ENCODE measurements at regions not wholly inside any gene's neighbourhood (a gene's known extent, or its start where the extent isn't known, plus 50 kb on each side); places are given as distances from the start of the nearest gene placed in this dataset.

DNA sequence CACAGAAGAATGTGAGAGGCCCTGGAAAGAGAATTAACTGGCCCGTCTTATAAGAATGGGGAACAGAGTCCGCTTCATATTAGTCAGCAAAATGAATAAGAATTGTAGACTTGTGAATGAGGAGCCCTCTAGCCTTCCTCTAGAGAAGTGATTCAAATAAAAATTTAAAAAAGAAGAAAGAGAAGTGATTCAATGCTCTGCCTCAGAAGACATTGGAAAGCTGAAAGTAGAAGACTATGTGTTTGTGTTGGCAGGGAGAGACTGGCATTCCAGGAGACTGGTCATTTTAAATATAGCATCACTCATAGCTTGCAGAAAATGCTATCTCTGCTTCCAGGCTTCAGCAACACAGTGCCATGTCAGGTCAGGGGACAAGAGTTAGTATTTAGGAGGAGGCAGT, 190.6 kb upstream of the HS3ST3A1 start:
- H3K9me3 Mint-ChIP-seq (ENCODE audit: unreplicated experiment), result no peaks in the 10 kb centered on the region
- H3K79me2 ChIP-seq (ENCODE audit: insufficient read depth, low read length), result no peaks in the 10 kb centered on the region
- H3K4me2 ChIP-seq (ENCODE audit: low read length), result peak overlapping the region; percentile 17
- H3K4me3 ChIP-seq (ENCODE audit: insufficient read depth, low read depth, low read length), result no peak overlapping the region
- H3K9ac ChIP-seq (ENCODE audit: low read length), result no peak overlapping the region
- no peak overlapping the region for H2AFZ ChIP-seq (ENCODE audit: low read depth, low read length)
- FAIRE-seq (no peak), DNase-seq (ENCODE audit: low read depth) (peak; percentile 58)
- no peak overlapping the region for H3K27ac Mint-ChIP-seq (ENCODE audit: unreplicated experiment)
- TF ChIP-seq, protein P1, sequence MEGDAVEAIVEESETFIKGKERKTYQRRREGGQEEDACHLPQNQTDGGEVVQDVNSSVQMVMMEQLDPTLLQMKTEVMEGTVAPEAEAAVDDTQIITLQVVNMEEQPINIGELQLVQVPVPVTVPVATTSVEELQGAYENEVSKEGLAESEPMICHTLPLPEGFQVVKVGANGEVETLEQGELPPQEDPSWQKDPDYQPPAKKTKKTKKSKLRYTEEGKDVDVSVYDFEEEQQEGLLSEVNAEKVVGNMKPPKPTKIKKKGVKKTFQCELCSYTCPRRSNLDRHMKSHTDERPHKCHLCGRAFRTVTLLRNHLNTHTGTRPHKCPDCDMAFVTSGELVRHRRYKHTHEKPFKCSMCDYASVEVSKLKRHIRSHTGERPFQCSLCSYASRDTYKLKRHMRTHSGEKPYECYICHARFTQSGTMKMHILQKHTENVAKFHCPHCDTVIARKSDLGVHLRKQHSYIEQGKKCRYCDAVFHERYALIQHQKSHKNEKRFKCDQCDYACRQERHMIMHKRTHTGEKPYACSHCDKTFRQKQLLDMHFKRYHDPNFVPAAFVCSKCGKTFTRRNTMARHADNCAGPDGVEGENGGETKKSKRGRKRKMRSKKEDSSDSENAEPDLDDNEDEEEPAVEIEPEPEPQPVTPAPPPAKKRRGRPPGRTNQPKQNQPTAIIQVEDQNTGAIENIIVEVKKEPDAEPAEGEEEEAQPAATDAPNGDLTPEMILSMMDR (IDR thresholded peaks at IDR 0.05; ENCODE audit: insufficient read depth, low read depth, low read length), result no peak
- TF ChIP-seq EZH2 (IDR thresholded peaks at IDR 0.05; ENCODE audit: insufficient read depth, low read length), result no peak
- no peak overlapping the region for H3K27ac ChIP-seq (ENCODE audit: low read depth, low read length)
- H3K4me1 Mint-ChIP-seq (ENCODE audit: low read depth, unreplicated experiment), result no peaks in the 10 kb centered on the region
- no peaks in the 10 kb centered on the region for H3K27me3 Mint-ChIP-seq (ENCODE audit: low read depth, unreplicated experiment)
- no peaks in the 10 kb centered on the region for H3K36me3 Mint-ChIP-seq (ENCODE audit: low read depth, unreplicated experiment)
- no peaks in the 10 kb centered on the region for H3K27me3 ChIP-seq (ENCODE audit: insufficient read depth, low read length)
- no peak overlapping the region for H3K4me3 Mint-ChIP-seq (ENCODE audit: unreplicated experiment)
- no peaks in the 10 kb centered on the region for H4K20me1 ChIP-seq (ENCODE audit: insufficient read depth, low read length)
- H3K4me1 ChIP-seq (ENCODE audit: insufficient read depth, low read length), result no peaks in the 10 kb centered on the region
- H3K9me3 ChIP-seq (ENCODE audit: insufficient read depth, low read depth, low read length), result no peaks in the 10 kb centered on the region
- H3K36me3 ChIP-seq (ENCODE audit: insufficient read depth, low read length), result no peaks in the 10 kb centered on the region

DNA sequence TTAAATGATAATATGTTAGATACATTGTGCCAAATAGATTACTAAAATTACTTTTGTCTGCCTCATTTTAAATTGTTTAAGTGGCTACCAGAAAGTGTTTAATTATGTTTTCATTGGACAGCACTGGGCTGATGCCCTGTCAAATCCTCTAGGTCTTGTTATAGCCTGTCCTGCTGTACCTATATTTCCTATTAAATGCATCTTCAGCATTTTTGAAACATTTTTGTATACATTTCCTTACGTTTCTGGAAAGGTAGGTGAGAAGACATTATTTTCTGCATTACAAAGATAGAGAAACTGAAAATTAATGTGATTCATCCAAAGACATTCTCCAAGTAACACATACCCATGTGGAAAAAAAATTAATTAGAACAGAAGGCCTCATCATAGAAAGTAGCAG, 192.2 kb upstream of the HS3ST3A1 start:
- H3K4me1 ChIP-seq (ENCODE audit: insufficient read depth, low read length), result no peaks in the 10 kb centered on the region

DNA sequence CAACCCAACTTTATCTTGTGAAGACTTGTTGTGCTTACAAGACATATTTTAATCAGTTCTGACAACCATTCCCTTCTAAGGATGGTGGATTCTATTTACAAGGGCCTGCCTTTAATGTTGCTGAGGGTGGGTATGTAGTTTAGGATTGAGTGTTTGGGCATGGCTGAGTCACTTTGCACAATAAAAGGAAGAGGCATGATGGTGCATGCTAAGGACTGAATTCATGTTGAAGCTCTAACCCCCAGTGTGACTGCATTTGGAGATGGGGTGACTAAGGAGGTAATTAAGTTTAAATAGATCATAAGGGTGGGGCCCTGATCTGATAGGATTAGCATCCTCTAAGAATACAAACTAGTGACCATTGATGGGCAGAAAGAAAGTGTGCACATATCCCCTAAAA, 196.1 kb upstream of the HS3ST3A1 start:
- Histone ChIP-seq H3K27me3 (ENCODE audit: insufficient read depth, low read length) (no peaks in the 10 kb centered on the region), H3K4me3 (ENCODE audit: insufficient read depth, low read depth, low read length) (no peak overlapping the region), H3K79me2 (ENCODE audit: insufficient read depth, low read length) (no peaks in the 10 kb centered on the region), H2AFZ (ENCODE audit: low read depth, low read length) (no peak overlapping the region), H3K9ac (ENCODE audit: low read length) (no peak overlapping the region), H3K36me3 (ENCODE audit: insufficient read depth, low read length) (no peaks in the 10 kb centered on the region), H3K4me2 (ENCODE audit: low read length) (no peak overlapping the region), H3K4me1 (ENCODE audit: insufficient read depth, low read length) (no peaks in the 10 kb centered on the region), H4K20me1 (ENCODE audit: insufficient read depth, low read length) (no peaks in the 10 kb centered on the region), H3K27ac (ENCODE audit: low read depth, low read length) (no peak overlapping the region), H3K9me3 (ENCODE audit: insufficient read depth, low read depth, low read length) (no peaks in the 10 kb centered on the region)
- FAIRE-seq (no peak), DNase-seq (ENCODE audit: low read depth) (no peak)
- TF ChIP-seq EZH2 (IDR thresholded peaks at IDR 0.05; ENCODE audit: insufficient read depth, low read length), result no peak
- TF ChIP-seq, protein P1 (IDR thresholded peaks at IDR 0.05; ENCODE audit: insufficient read depth, low read depth, low read length), result no peak
- no peak overlapping the region for H3K27ac Mint-ChIP-seq (ENCODE audit: unreplicated experiment)
- H3K27me3 Mint-ChIP-seq (ENCODE audit: low read depth, unreplicated experiment), result no peaks in the 10 kb centered on the region
- no peaks in the 10 kb centered on the region for H3K36me3 Mint-ChIP-seq (ENCODE audit: low read depth, unreplicated experiment)
- no peaks in the 10 kb centered on the region for H3K4me1 Mint-ChIP-seq (ENCODE audit: low read depth, unreplicated experiment)
- no peak overlapping the region for H3K4me3 Mint-ChIP-seq (ENCODE audit: unreplicated experiment)
- H3K9me3 Mint-ChIP-seq (ENCODE audit: unreplicated experiment), result no peaks in the 10 kb centered on the region

More for the DNA sequence above, 192.2 kb upstream of the HS3ST3A1 start:
- Histone ChIP-seq H3K27ac (ENCODE audit: low read depth, low read length) (no peak overlapping the region), H3K36me3 (ENCODE audit: insufficient read depth, low read length) (no peaks in the 10 kb centered on the region), H4K20me1 (ENCODE audit: insufficient read depth, low read length) (no peaks in the 10 kb centered on the region), H3K9ac (ENCODE audit: low read length) (no peak overlapping the region), H3K9me3 (ENCODE audit: insufficient read depth, low read depth, low read length) (no peaks in the 10 kb centered on the region), H2AFZ (ENCODE audit: low read depth, low read length) (no peak overlapping the region), H3K27me3 (ENCODE audit: insufficient read depth, low read length) (no peaks in the 10 kb centered on the region), H3K79me2 (ENCODE audit: insufficient read depth, low read length) (no peaks in the 10 kb centered on the region), H3K4me3 (ENCODE audit: insufficient read depth, low read depth, low read length) (no peak overlapping the region), H3K4me2 (ENCODE audit: low read length) (no peak overlapping the region)
- no peak for FAIRE-seq
- DNase-seq (ENCODE audit: low read depth), result no peak
- TF ChIP-seq, protein P1 (IDR thresholded peaks at IDR 0.05; ENCODE audit: insufficient read depth, low read depth, low read length), result no peak
- TF ChIP-seq EZH2 (IDR thresholded peaks at IDR 0.05; ENCODE audit: insufficient read depth, low read length), result no peak
- Mint-ChIP-seq H3K27ac (ENCODE audit: unreplicated experiment) (no peak overlapping the region), H3K4me1 (ENCODE audit: low read depth, unreplicated experiment) (no peaks in the 10 kb centered on the region), H3K9me3 (ENCODE audit: unreplicated experiment) (no peaks in the 10 kb centered on the region), H3K36me3 (ENCODE audit: low read depth, unreplicated experiment) (no peaks in the 10 kb centered on the region), H3K4me3 (ENCODE audit: unreplicated experiment) (no peak overlapping the region), H3K27me3 (ENCODE audit: low read depth, unreplicated experiment) (no peaks in the 10 kb centered on the region)
